Naive thymus-derived CD8-positive, alpha-beta T cell (primary cell): ENCODE measurements at regions not wholly inside any gene's neighbourhood (a gene's known extent, or its start where the extent isn't known, plus 50 kb on each side); places are given as distances from the start of the nearest gene placed in this dataset.

ENCODE experiments used
- ATAC-seq, 2 donors: fragments of 150-1000 bp; cut with Tn5 transposase in 1 of 2; sonication (Bioruptor Pico), chemical (Tn5 transposase) in 1 of 2; 1 replicate in 1 of 2; 2 replicates in 1 of 2; pipeline ENCODE4 v1.10.0; 2021; ENCODE audit warnings: mild to moderate bottlenecking in 2 of 2, moderate library complexity in 2 of 2
- POLR2A ChIA-PET: fragments of 350-600 bp; sonication (Branson Sonifier 250); formaldehyde crosslinking; loops from one replicate; lab custom pipeline; 2021; ENCODE audit warnings: antibody characterized with exemption; lab: Charles Lee
- DNase-seq, 10 donors: peaks; one replicate each; pipeline versions ENCODE4 v3.0.0 to v3.0.0-alpha.2; 2020 to 2022
- H3K27ac Mint-ChIP-seq, 10 donors: one replicate each; pipeline ENCODE4 v1.8.0; 2020 to 2022; ENCODE audit warnings: mild to moderate bottlenecking in 10 of 10, mixed read lengths in 10 of 10, moderate library complexity in 4 of 10, inconsistent platforms in 1 of 10
- H3K27me3 Mint-ChIP-seq, 5 donors: one replicate each; pipeline ENCODE4 v1.8.0; 2021 to 2022; ENCODE audit warnings: mixed read lengths in 5 of 5
- H3K36me3 Mint-ChIP-seq, 3 donors: one replicate each; pipeline ENCODE4 v1.8.0; 2020 to 2022; ENCODE audit warnings: mixed read lengths in 3 of 3, mild to moderate bottlenecking in 2 of 3, inconsistent platforms in 1 of 3
- H3K4me1 Mint-ChIP-seq, 4 donors: one replicate each; pipeline ENCODE4 v1.8.0; 2021 to 2022; ENCODE audit warnings: mixed read lengths in 4 of 4
- H3K4me3 Mint-ChIP-seq, 10 donors: one replicate each; pipeline ENCODE4 v1.8.0; 2020 to 2022; ENCODE audit warnings: mild to moderate bottlenecking in 10 of 10, mixed read lengths in 10 of 10, moderate library complexity in 6 of 10, inconsistent platforms in 1 of 10
- H3K9me3 Mint-ChIP-seq, 9 donors: one replicate each; pipeline ENCODE4 v1.8.0; 2020 to 2022; ENCODE audit warnings: mixed read lengths in 9 of 9, mild to moderate bottlenecking in 3 of 9, inconsistent platforms in 1 of 9, moderate library complexity in 1 of 9

GRCh38 chr2:120418174-120418787, 72.3 kb downstream of the INHBB start:
- ATAC-seq (no peak), DNase-seq (peak in 1 of 10 donors; percentile 24)
- H3K36me3 Mint-ChIP-seq, result no peaks in the 10 kb centered on the region
- peak overlapping the region in 2 of 10 donors; percentile 8 to 68 for H3K27ac Mint-ChIP-seq
- POLR2A ChIA-PET, result no interaction called here
- no peak overlapping the region for H3K4me3 Mint-ChIP-seq
- peaks cover 0 to under 1% (median 0%) of the 10 kb centered on the region in 9 donors for H3K9me3 Mint-ChIP-seq
- no peaks in the 10 kb centered on the region for H3K4me1 Mint-ChIP-seq
- H3K27me3 Mint-ChIP-seq, result peaks cover 8 to 43% (median 15%) of the 10 kb centered on the region in 5 donors

- POLR2A ChIA-PET, result no interaction called here
- Mint-ChIP-seq H3K27ac (no peak overlapping the region), H3K4me1 (no peaks in the 10 kb centered on the region), H3K36me3 (no peaks in the 10 kb centered on the region), H3K27me3 (peaks cover 7 to 45% (median 18%) of the 10 kb centered on the region in 5 donors), H3K9me3 (no peaks in the 10 kb centered on the region), H3K4me3 (no peak overlapping the region)
- ATAC-seq (no peak), DNase-seq (peak in 1 of 10 donors; percentile 28)
Observed at GRCh38 chr2:120419073-120419472, 73.1 kb downstream of the INHBB start.

- DNase-seq, result peak in 1 of 10 donors; percentile 15
- peaks cover 6 to 38% (median 17%) of the 10 kb centered on the region in 5 donors for H3K27me3 Mint-ChIP-seq
- H3K36me3 Mint-ChIP-seq, result no peaks in the 10 kb centered on the region
- H3K9me3 Mint-ChIP-seq, result no peaks in the 10 kb centered on the region
- ATAC-seq, result no peak
- no peaks in the 10 kb centered on the region for H3K4me1 Mint-ChIP-seq
- peak overlapping the region in 1 of 10 donors; percentile 63 for H3K27ac Mint-ChIP-seq
- POLR2A ChIA-PET, result no interaction called here
- no peak overlapping the region for H3K4me3 Mint-ChIP-seq
Observed at GRCh38 chr2:120419955-120420354, 74.0 kb downstream of the INHBB start.

GRCh38 chr2:120421126-120421829, 75.3 kb downstream of the INHBB start:
- DNase-seq (no peak), ATAC-seq (no peak)
- H3K4me1 Mint-ChIP-seq, result no peaks in the 10 kb centered on the region
- POLR2A ChIA-PET, result no interaction called here
- no peak overlapping the region for H3K27ac Mint-ChIP-seq
- no peaks in the 10 kb centered on the region for H3K9me3 Mint-ChIP-seq
- peaks cover 7 to 36% (median 17%) of the 10 kb centered on the region in 5 donors for H3K27me3 Mint-ChIP-seq
- no peaks in the 10 kb centered on the region for H3K36me3 Mint-ChIP-seq
- no peak overlapping the region for H3K4me3 Mint-ChIP-seq

- Mint-ChIP-seq H3K36me3 (no peaks in the 10 kb centered on the region), H3K27me3 (peaks cover 7 to 36% (median 17%) of the 10 kb centered on the region in 5 donors), H3K27ac (no peak overlapping the region), H3K4me1 (no peaks in the 10 kb centered on the region), H3K4me3 (no peak overlapping the region), H3K9me3 (no peaks in the 10 kb centered on the region)
- POLR2A ChIA-PET, result no interaction called here
- ATAC-seq (no peak), DNase-seq (no peak)
Observed at GRCh38 chr2:120421830-120422175, 75.9 kb downstream of the INHBB start.

GRCh38 chr2:120422465-120423160, 76.7 kb downstream of the INHBB start:
- no peaks in the 10 kb centered on the region for H3K9me3 Mint-ChIP-seq
- no peaks in the 10 kb centered on the region for H3K36me3 Mint-ChIP-seq
- DNase-seq (no peak), ATAC-seq (no peak)
- H3K4me3 Mint-ChIP-seq, result no peak overlapping the region
- H3K4me1 Mint-ChIP-seq, result no peaks in the 10 kb centered on the region
- no peak overlapping the region for H3K27ac Mint-ChIP-seq
- POLR2A ChIA-PET, result no interaction called here
- H3K27me3 Mint-ChIP-seq, result peaks cover 7 to 36% (median 17%) of the 10 kb centered on the region in 5 donors

GRCh38 chr2:120423167-120423943, 77.4 kb downstream of the INHBB start:
- Mint-ChIP-seq H3K9me3 (no peaks in the 10 kb centered on the region), H3K27ac (no peak overlapping the region), H3K27me3 (peaks cover 9 to 29% (median 17%) of the 10 kb centered on the region in 5 donors), H3K36me3 (no peaks in the 10 kb centered on the region), H3K4me1 (no peaks in the 10 kb centered on the region), H3K4me3 (no peak overlapping the region)
- DNase-seq (no peak), ATAC-seq (no peak)
- POLR2A ChIA-PET, result no interaction called here

GRCh38 chr2:120424274-120424796, 78.4 kb downstream of the INHBB start:
- DNase-seq (no peak), ATAC-seq (no peak)
- H3K36me3 Mint-ChIP-seq, result no peaks in the 10 kb centered on the region
- no peak overlapping the region for H3K27ac Mint-ChIP-seq
- no peak overlapping the region for H3K4me3 Mint-ChIP-seq
- POLR2A ChIA-PET, result no interaction called here
- H3K27me3 Mint-ChIP-seq, result peaks cover 9 to 26% (median 17%) of the 10 kb centered on the region in 5 donors
- no peaks in the 10 kb centered on the region for H3K9me3 Mint-ChIP-seq
- no peaks in the 10 kb centered on the region for H3K4me1 Mint-ChIP-seq

GRCh38 chr2:120425014-120425413, 79.1 kb downstream of the INHBB start:
- Mint-ChIP-seq H3K36me3 (no peaks in the 10 kb centered on the region), H3K4me1 (no peaks in the 10 kb centered on the region), H3K4me3 (no peak overlapping the region), H3K27me3 (peaks cover 10 to 27% (median 20%) of the 10 kb centered on the region in 5 donors), H3K27ac (no peak overlapping the region), H3K9me3 (no peaks in the 10 kb centered on the region)
- POLR2A ChIA-PET, result no interaction called here
- no peak for ATAC-seq
- no peak for DNase-seq

- ATAC-seq (no peak), DNase-seq (no peak)
- Mint-ChIP-seq H3K9me3 (no peaks in the 10 kb centered on the region), H3K27ac (peak overlapping the region in 1 of 10 donors; percentile 43), H3K36me3 (no peaks in the 10 kb centered on the region), H3K4me3 (no peak overlapping the region), H3K27me3 (peaks cover 7 to 26% (median 15%) of the 10 kb centered on the region in 5 donors), H3K4me1 (no peaks in the 10 kb centered on the region)
- POLR2A ChIA-PET, result no interaction called here
Observed at GRCh38 chr2:120428748-120429147, 82.8 kb downstream of the INHBB start.

- ATAC-seq, result no peak
- peak overlapping the region in 2 of 10 donors; percentile 12 to 83 for H3K27ac Mint-ChIP-seq
- POLR2A ChIA-PET, result no interaction called here
- no peaks in the 10 kb centered on the region for H3K4me1 Mint-ChIP-seq
- no peak overlapping the region for H3K4me3 Mint-ChIP-seq
- DNase-seq, result no peak
- H3K9me3 Mint-ChIP-seq, result no peaks in the 10 kb centered on the region
- no peaks in the 10 kb centered on the region for H3K36me3 Mint-ChIP-seq
- peaks cover 7 to 26% (median 11%) of the 10 kb centered on the region in 5 donors for H3K27me3 Mint-ChIP-seq
Observed at GRCh38 chr2:120429586-120430500, 83.9 kb downstream of the INHBB start.

GRCh38 chr2:120430501-120430830, 84.5 kb downstream of the INHBB start:
- H3K4me3 Mint-ChIP-seq, result no peak overlapping the region
- H3K36me3 Mint-ChIP-seq, result no peaks in the 10 kb centered on the region
- H3K4me1 Mint-ChIP-seq, result no peaks in the 10 kb centered on the region
- no peak for ATAC-seq
- no peak overlapping the region for H3K27ac Mint-ChIP-seq
- no peak for DNase-seq
- H3K27me3 Mint-ChIP-seq, result peaks cover 7 to 26% (median 11%) of the 10 kb centered on the region in 5 donors
- H3K9me3 Mint-ChIP-seq, result no peaks in the 10 kb centered on the region
- POLR2A ChIA-PET, result no interaction called here
